ENCODE measurements at regions not wholly inside any gene's neighbourhood (a gene's known extent, or its start where the extent isn't known, plus 50 kb on each side); places are given as distances from the start of the nearest gene placed in this dataset.

DNA sequence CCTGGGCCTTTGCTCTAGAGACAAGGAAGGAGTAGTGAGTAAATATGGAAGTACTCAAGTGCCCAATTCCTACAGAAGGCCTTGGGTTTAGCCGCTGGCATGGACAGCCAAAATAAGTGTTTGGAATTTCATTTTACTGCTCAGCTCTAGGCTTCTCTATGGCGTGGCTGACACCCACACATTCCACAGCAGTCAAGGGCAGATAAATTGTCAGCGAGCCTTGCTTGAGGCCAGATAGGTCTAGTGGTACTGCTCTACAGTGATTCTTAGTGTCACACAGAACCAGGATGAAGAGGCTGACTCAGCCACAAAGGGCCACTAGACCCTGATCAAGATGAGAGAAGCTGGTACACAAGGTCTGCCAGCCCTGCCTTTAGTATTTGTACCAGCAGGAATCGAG is 111.0 kb upstream of the NFIB start:
- Histone ChIP-seq H4K20me1 (ENCODE audit: insufficient read depth) (no peaks in the 10 kb centered on the region), H2AFZ (ENCODE audit: low read depth) (no peak overlapping the region), H3K27ac (no peak overlapping the region), H3K4me3 (IDR thresholded peaks at IDR 0.05; ENCODE audit: insufficient read depth, low read depth, low read length) (no peak overlapping the region), H3K9ac (no peak overlapping the region), H3K4me2 (no peak overlapping the region), H3K79me2 (ENCODE audit: insufficient read depth, low read depth) (no peaks in the 10 kb centered on the region), H3K36me3 (ENCODE audit: insufficient read depth) (no peaks in the 10 kb centered on the region), H3K27me3 (ENCODE audit: insufficient read depth, low read depth) (no peaks in the 10 kb centered on the region), H3K4me1 (ENCODE audit: low read depth, poor library complexity, severe bottlenecking) (no peaks in the 10 kb centered on the region)
- no peak for TF ChIP-seq CTCF (conservative IDR thresholded peaks at IDR 0.05; ENCODE audit: low read depth, low read length)

DNA sequence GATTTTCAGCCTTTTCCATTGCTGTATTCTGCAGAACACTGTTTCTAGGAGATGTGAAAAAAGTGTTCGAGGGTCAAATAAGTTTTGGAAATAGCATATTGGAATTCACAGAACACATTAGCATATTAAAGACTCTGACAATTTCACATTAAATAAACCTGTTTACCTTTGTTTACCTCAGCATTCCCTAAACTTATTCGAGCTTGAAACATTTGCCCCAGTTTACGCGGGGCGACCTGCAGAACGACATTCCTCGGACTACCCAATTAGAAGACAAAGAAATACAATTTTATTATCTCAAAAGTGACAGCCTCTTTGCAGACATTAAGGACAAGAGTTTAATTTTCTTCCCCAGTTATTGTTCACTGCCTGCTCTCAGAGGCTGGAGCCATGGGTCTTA is 110.3 kb upstream of the NFIB start:
- no peak overlapping the region for H3K4me2 ChIP-seq
- H3K4me3 ChIP-seq (IDR thresholded peaks at IDR 0.05; ENCODE audit: insufficient read depth, low read depth, low read length): no peak overlapping the region
- TF ChIP-seq CTCF (conservative IDR thresholded peaks at IDR 0.05; ENCODE audit: low read depth, low read length): no peak
- no peak overlapping the region for H2AFZ ChIP-seq (ENCODE audit: low read depth)
- no peak overlapping the region for H3K9ac ChIP-seq
- H3K27me3 ChIP-seq (ENCODE audit: insufficient read depth, low read depth): no peaks in the 10 kb centered on the region
- H3K79me2 ChIP-seq (ENCODE audit: insufficient read depth, low read depth): no peaks in the 10 kb centered on the region
- H3K36me3 ChIP-seq (ENCODE audit: insufficient read depth): no peaks in the 10 kb centered on the region
- H4K20me1 ChIP-seq (ENCODE audit: insufficient read depth): no peaks in the 10 kb centered on the region
- no peaks in the 10 kb centered on the region for H3K4me1 ChIP-seq (ENCODE audit: low read depth, poor library complexity, severe bottlenecking)
- no peak overlapping the region for H3K27ac ChIP-seq

DNA sequence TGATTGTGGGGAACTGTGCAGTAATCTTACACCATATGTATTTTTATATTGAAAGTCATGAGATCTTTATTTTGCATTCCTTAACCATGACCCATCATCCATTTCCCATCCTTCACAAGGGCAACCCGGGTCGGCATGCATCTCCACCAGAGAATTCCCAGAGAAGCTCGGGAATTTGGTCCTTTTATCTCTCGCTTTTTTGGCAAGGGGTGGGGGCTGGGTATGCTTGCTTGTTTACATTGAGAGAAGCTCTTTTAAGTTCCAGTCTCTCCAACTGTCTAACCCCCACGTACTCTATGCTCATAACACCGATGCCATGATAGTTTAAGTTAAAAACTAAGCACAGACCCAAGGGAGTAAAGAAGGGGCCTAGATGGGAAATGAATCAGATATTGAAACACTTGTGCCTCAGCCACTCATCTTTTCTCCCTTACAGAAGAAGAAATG is 109.9 kb upstream of the NFIB start:
- no peak for TF ChIP-seq CTCF (conservative IDR thresholded peaks at IDR 0.05; ENCODE audit: low read depth, low read length)
- H4K20me1 ChIP-seq (ENCODE audit: insufficient read depth): no peaks in the 10 kb centered on the region
- no peaks in the 10 kb centered on the region for H3K36me3 ChIP-seq (ENCODE audit: insufficient read depth)
- no peak overlapping the region for H3K4me3 ChIP-seq (IDR thresholded peaks at IDR 0.05; ENCODE audit: insufficient read depth, low read depth, low read length)
- H3K79me2 ChIP-seq (ENCODE audit: insufficient read depth, low read depth): no peaks in the 10 kb centered on the region
- no peak overlapping the region for H3K27ac ChIP-seq
- H3K9ac ChIP-seq: no peak overlapping the region
- H3K4me2 ChIP-seq: no peak overlapping the region
- no peaks in the 10 kb centered on the region for H3K4me1 ChIP-seq (ENCODE audit: low read depth, poor library complexity, severe bottlenecking)
- H3K27me3 ChIP-seq (ENCODE audit: insufficient read depth, low read depth): no peaks in the 10 kb centered on the region
- no peak overlapping the region for H2AFZ ChIP-seq (ENCODE audit: low read depth)

DNA sequence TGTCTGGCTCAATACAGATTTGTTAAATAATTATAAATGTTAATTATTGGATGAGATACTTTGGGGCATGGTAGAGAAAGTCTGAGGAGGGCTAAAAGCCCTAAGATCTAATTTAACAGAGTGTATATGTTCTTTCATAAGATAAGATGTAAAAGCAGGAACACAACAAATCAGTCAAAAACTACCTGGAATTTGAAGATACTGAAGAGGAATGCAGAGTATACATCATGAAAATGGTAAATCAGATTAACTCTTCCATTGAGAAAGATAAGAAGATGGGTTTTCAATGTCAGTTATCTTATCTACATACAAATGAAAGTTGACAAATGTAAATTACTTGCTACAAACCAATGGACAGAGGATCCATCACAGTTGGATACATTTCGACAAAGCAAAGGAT is 107.3 kb upstream of the NFIB start:
- no peak overlapping the region for H2AFZ ChIP-seq (ENCODE audit: low read depth)
- H3K4me1 ChIP-seq (ENCODE audit: low read depth, poor library complexity, severe bottlenecking): no peaks in the 10 kb centered on the region
- H3K4me3 ChIP-seq (IDR thresholded peaks at IDR 0.05; ENCODE audit: insufficient read depth, low read depth, low read length): no peak overlapping the region
- H3K79me2 ChIP-seq (ENCODE audit: insufficient read depth, low read depth): no peaks in the 10 kb centered on the region
- no peaks in the 10 kb centered on the region for H4K20me1 ChIP-seq (ENCODE audit: insufficient read depth)
- H3K9ac ChIP-seq: no peak overlapping the region
- no peaks in the 10 kb centered on the region for H3K36me3 ChIP-seq (ENCODE audit: insufficient read depth)
- H3K27me3 ChIP-seq (ENCODE audit: insufficient read depth, low read depth): no peaks in the 10 kb centered on the region
- H3K27ac ChIP-seq: no peak overlapping the region
- no peak for TF ChIP-seq CTCF (conservative IDR thresholded peaks at IDR 0.05; ENCODE audit: low read depth, low read length)
- no peak overlapping the region for H3K4me2 ChIP-seq
